ENCODE measurements at regions not wholly inside any gene's neighbourhood (a gene's known extent, or its start where the extent isn't known, plus 50 kb on each side); places are given as distances from the start of the nearest gene placed in this dataset.

DNA sequence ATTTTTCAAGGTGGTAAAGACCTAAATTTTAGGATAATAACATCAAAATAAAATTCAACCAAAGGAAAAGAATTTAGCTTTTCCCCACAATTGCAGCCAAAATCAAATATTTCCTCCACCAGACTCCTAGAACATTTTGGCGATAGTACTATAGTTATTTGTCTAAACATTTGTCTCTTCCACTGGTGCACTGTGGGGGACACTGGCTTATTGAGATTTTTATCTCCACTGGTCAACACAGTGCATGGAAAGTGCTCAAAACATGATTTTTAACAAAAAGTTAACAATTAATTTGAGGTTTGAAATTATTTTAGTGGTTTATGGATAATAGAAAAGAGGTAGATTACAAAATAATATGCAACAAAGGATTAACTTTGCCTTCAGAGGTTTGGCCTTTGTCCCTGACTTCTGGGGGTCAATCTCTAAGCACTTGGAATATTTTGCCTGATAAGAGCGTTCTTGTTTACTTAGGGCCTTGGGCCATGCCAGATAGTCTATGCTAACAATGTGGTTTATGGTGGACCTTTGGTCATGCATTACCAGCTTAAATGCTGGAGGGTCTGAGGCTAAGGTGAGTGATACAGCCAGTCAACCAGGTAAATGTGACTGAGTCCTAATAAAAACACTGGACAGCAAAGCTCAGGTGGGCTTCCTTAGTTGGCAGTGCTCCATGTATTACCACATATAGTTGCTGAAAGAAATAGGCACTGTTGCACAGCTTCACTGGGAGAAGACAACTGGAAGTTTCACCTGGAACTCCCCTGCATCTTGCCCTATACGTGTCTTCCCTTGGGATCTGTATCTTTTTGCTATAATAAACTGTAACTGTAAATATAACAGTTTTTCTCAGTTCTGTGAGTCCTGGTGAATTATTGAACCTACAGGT lies 67.2 kb upstream of the SATB2 start:
- WGBS, 2 experiments (ENCODE audit: insufficient coverage in 2 of 2), result 100% methylated on average over 1 of the region's 3 CpGs

DNA sequence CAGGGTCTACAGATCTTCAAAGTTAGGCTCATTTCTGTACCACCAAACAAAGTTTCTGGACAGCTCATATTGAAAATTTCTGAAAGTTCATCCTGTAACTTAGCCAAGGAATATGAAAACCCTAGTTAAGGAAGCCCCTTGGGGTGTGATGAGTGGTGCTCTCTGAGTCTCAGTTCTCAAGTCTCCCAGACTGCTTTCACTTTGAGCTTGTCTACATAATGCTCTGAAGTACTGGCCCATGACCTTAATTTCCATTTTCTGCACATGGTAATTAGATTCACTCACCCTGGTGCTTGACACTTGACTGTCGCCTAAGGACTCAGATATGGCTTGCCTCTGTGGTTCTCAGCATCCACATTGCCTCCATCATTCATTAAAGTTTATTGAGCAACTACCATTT lies 51.7 kb upstream of the SATB2 start:
- Histone ChIP-seq H3K4me1 (ENCODE audit: control insufficient read depth, insufficient read depth, low read length, poor library complexity, severe bottlenecking) (no peaks in the 10 kb centered on the region), H3K36me3 (ENCODE audit: control insufficient read depth, insufficient read depth, low read length) (no peaks in the 10 kb centered on the region), H3K9me3 (ENCODE audit: control insufficient read depth, low read length) (no peaks in the 10 kb centered on the region), H3K4me3 (ENCODE audit: extremely low read depth, insufficient read depth, low read length, poor library complexity, severe bottlenecking) (no peak overlapping the region), H3K27ac (ENCODE audit: low read depth, low read length, severe bottlenecking) (no peak overlapping the region)
- WGBS, 2 experiments (ENCODE audit: insufficient coverage in 2 of 2), result 56 to 78% methylated on average over 1 of the region's 1 CpG

More for the DNA sequence above, 67.2 kb upstream of the SATB2 start:
- H3K27ac ChIP-seq (ENCODE audit: low read depth, low read length, severe bottlenecking), result no peak overlapping the region
- no peaks in the 10 kb centered on the region for H3K9me3 ChIP-seq (ENCODE audit: control insufficient read depth, low read length)
- no peaks in the 10 kb centered on the region for H3K4me1 ChIP-seq (ENCODE audit: control insufficient read depth, insufficient read depth, low read length, poor library complexity, severe bottlenecking)
- no peaks in the 10 kb centered on the region for H3K36me3 ChIP-seq (ENCODE audit: control insufficient read depth, insufficient read depth, low read length)
- no peak overlapping the region for H3K4me3 ChIP-seq (ENCODE audit: extremely low read depth, insufficient read depth, low read length, poor library complexity, severe bottlenecking)

Data from mesodermal cell (in vitro differentiated cells).